Fibroblast of lung (primary cell): ENCODE measurements at regions not wholly inside any gene's neighbourhood (a gene's known extent, or its start where the extent isn't known, plus 50 kb on each side); places are given as distances from the start of the nearest gene placed in this dataset.

ENCODE experiments used
- DNase-seq, 2 donors: peaks; one replicate each; pipeline versions ENCODE4 v3.0.0 to v3.0.0-alpha.2; 2010; ENCODE audit warnings: low read depth in 2 of 2
- H2AFZ ChIP-seq: 2 replicates; pipeline ENCODE4 v1.5.1; 2012; ENCODE audit warnings: low read length, control low read depth, inconsistent platforms
- H3K27ac ChIP-seq: 2 replicates; pipeline ENCODE4 v1.5.1; 2011; ENCODE audit warnings: low read length, control low read depth; ENCODE audit not compliant: insufficient read depth
- H3K27me3 ChIP-seq: 2 replicates; pipeline ENCODE4 v1.5.1; 2011; ENCODE audit warnings: mild to moderate bottlenecking, low read length; ENCODE audit not compliant: control insufficient read depth, insufficient read depth
- H3K36me3 ChIP-seq: 2 replicates; pipeline ENCODE4 v1.5.1; 2011; ENCODE audit warnings: low read length; ENCODE audit not compliant: control insufficient read depth, insufficient read depth
- H3K4me1 ChIP-seq: 2 replicates; pipeline ENCODE4 v1.5.1; 2011; ENCODE audit warnings: low read length; ENCODE audit not compliant: control insufficient read depth, insufficient read depth; ENCODE audit errors: extremely low read depth
- H3K4me2 ChIP-seq: 2 replicates; pipeline ENCODE4 v1.5.1; 2011; ENCODE audit warnings: low read length, control low read depth; ENCODE audit not compliant: insufficient read depth; ENCODE audit errors: extremely low read depth
- H3K4me3 ChIP-seq, 4 experiments: fragments of 200-600 bp in 1 of 4; sonication (generic) in 1 of 4; replicated peaks in 1 of 4; 2 replicates each; pipeline ENCODE4 v1.5.1; 2011 to 2016; ENCODE audit warnings: low read length in 4 of 4, low read depth in 3 of 4, mild to moderate bottlenecking in 3 of 4, control low read depth in 2 of 4, inconsistent platforms in 1 of 4, mixed read lengths in 1 of 4; ENCODE audit not compliant: insufficient read depth in 1 of 4; ENCODE audit errors: control extremely low read depth in 1 of 4
- H3K79me2 ChIP-seq: 2 replicates; pipeline ENCODE4 v1.5.1; 2012; ENCODE audit warnings: mild to moderate bottlenecking, low read length, inconsistent platforms; ENCODE audit not compliant: control insufficient read depth, insufficient read depth
- H3K9ac ChIP-seq: 2 replicates; pipeline ENCODE4 v1.5.1; 2011; ENCODE audit warnings: mild to moderate bottlenecking, low read length, control low read depth; ENCODE audit not compliant: insufficient read depth
- H3K9me3 ChIP-seq: 2 replicates; pipeline ENCODE4 v1.5.1; 2012; ENCODE audit warnings: low read depth, low read length; ENCODE audit not compliant: control insufficient read depth, insufficient read depth
- H4K20me1 ChIP-seq: 2 replicates; pipeline ENCODE4 v1.5.1; 2011; ENCODE audit warnings: low read length; ENCODE audit not compliant: control insufficient read depth, insufficient read depth; ENCODE audit errors: extremely low read depth
- CTCF ChIP-seq, 2 donors: IDR thresholded peaks in 1 of 2; conservative IDR thresholded peaks in 1 of 2; 1 replicate in 1 of 2; 2 replicates in 1 of 2; pipeline ENCODE4 v1.5.1; 2011 to 2012; ENCODE audit warnings: low read length in 2 of 2, control low read depth in 1 of 2, inconsistent platforms in 1 of 2, low read depth in 1 of 2, mild to moderate bottlenecking in 1 of 2
- EZH2 ChIP-seq: IDR thresholded peaks from 2 replicates; pipeline ENCODE4 v1.5.1; 2012; ENCODE audit warnings: low read length, control low read depth, mild to moderate bottlenecking; ENCODE audit errors: missing control alignments

- H2AFZ ChIP-seq: no peak overlapping the region
- no peak for TF ChIP-seq CTCF (conservative IDR thresholded peaks at IDR 0.05 in 1 of 2, IDR thresholded peaks at IDR 0.05 in 1 of 2; ENCODE audit: low read depth in 1 of 2, low read length in 2 of 2)
- no peak for TF ChIP-seq EZH2
- H4K20me1 ChIP-seq: no peaks in the 10 kb centered on the region
- H3K27ac ChIP-seq: peak overlapping the region; percentile 13
- H3K36me3 ChIP-seq: no peaks in the 10 kb centered on the region
- no peak overlapping the region for H3K4me3 ChIP-seq
- DNase-seq: peak; percentile 84 to 94
- H3K9ac ChIP-seq: no peak overlapping the region
- H3K4me2 ChIP-seq: peak overlapping the region; percentile 20
- H3K27me3 ChIP-seq: no peaks in the 10 kb centered on the region
- no peaks in the 10 kb centered on the region for H3K9me3 ChIP-seq
- peaks cover 4% of the 10 kb centered on the region for H3K4me1 ChIP-seq
- H3K79me2 ChIP-seq: no peaks in the 10 kb centered on the region
Observed at GRCh38 chr20:10982692-10983091, 308.9 kb upstream of the JAG1 start.

- Histone ChIP-seq H4K20me1 (no peaks in the 10 kb centered on the region), H3K9ac (no peak overlapping the region), H3K27ac (no peak overlapping the region), H3K27me3 (no peaks in the 10 kb centered on the region), H3K9me3 (no peaks in the 10 kb centered on the region), H3K4me2 (no peak overlapping the region), H3K79me2 (no peaks in the 10 kb centered on the region), H3K4me1 (peaks cover 4% of the 10 kb centered on the region), H2AFZ (no peak overlapping the region), H3K4me3 (no peak overlapping the region), H3K36me3 (no peaks in the 10 kb centered on the region)
- TF ChIP-seq EZH2 (no peak), CTCF (conservative IDR thresholded peaks at IDR 0.05 in 1 of 2, IDR thresholded peaks at IDR 0.05 in 1 of 2; ENCODE audit: low read depth in 1 of 2, low read length in 2 of 2) (no peak)
- no peak for DNase-seq
Observed at GRCh38 chr20:10984294-10984693, 310.5 kb upstream of the JAG1 start.

GRCh38 chr20:10984913-10985312, 311.1 kb upstream of the JAG1 start:
- no peaks in the 10 kb centered on the region for H3K9me3 ChIP-seq
- no peak overlapping the region for H3K9ac ChIP-seq
- no peaks in the 10 kb centered on the region for H3K79me2 ChIP-seq
- peaks cover 4% of the 10 kb centered on the region for H3K4me1 ChIP-seq
- H3K27ac ChIP-seq: no peak overlapping the region
- no peak overlapping the region for H3K4me2 ChIP-seq
- H2AFZ ChIP-seq: no peak overlapping the region
- H3K36me3 ChIP-seq: no peaks in the 10 kb centered on the region
- no peaks in the 10 kb centered on the region for H4K20me1 ChIP-seq
- TF ChIP-seq CTCF (conservative IDR thresholded peaks at IDR 0.05 in 1 of 2, IDR thresholded peaks at IDR 0.05 in 1 of 2; ENCODE audit: low read depth in 1 of 2, low read length in 2 of 2): no peak
- TF ChIP-seq EZH2: no peak
- H3K27me3 ChIP-seq: no peaks in the 10 kb centered on the region
- no peak for DNase-seq
- no peak overlapping the region for H3K4me3 ChIP-seq
